Gastroesophageal sphincter (tissue), 3 donors: ENCODE measurements at regions not wholly inside any gene's neighbourhood (a gene's known extent, or its start where the extent isn't known, plus 50 kb on each side); places are given as distances from the start of the nearest gene placed in this dataset.

Experiments used
- EP300 ChIP-seq: sonication (generic); formaldehyde crosslinking; IDR thresholded peaks from one replicate; pipeline ENCODE4 v1.6.1; 2017; ENCODE audit warnings: antibody characterized with exemption, mild to moderate bottlenecking
- POLR2A ChIP-seq, 2 donors: fragments of 450-650 bp; IDR thresholded peaks; one replicate each; pipeline ENCODE4 v1.6.1; 2017; ENCODE audit warnings: antibody characterized with exemption in 2 of 2, mild to moderate bottlenecking in 2 of 2, moderate library complexity in 1 of 2
- TF ChIP-seq, protein P1 (sequence below), 4 experiments: fragments of 200-600 bp in 2 of 4; fragments of 450-650 bp in 2 of 4; sonication (generic) in 1 of 4; IDR thresholded peaks; one replicate each; pipeline ENCODE4 v1.5.1; 2017 to 2019; ENCODE audit warnings: antibody characterized with exemption in 4 of 4, mild to moderate bottlenecking in 2 of 4, moderate library complexity in 2 of 4

DNA sequence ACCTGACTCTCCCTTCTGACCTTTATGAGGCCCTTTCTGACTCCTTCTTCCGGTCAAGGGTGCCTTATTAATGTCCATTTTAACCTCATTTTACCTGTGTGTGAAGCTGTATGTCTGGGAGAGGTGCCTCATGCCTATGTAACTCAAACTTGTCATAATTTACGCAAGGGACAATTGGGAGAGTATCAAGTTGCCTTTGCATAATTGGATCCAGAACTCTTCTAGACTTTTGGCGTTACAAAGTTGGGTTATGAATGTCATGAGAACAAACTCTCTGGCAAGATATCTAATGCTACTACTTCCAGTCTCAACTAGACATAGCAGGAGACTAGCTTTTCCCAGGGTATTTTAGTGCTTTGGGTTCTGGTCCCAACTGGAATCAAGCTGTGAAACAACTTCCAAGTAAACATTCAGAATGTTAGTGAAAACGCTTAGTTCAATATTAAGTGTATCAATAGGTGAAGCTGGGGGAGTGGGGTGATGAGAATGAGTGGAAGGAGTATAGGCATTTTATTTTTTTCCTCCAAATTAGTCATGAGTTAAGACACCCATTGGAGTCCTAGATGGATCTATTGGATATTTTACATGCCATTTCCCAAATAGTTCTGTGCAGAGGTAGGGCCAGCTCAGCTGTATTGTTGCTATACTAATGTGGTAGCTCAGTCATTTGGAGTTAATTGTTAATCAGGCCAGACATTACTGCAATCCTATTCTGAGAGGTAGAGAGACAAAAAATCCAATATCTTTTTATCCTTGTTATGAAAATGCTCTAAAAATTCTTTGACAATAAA is 159.9 kb downstream of the TFAP2B start:
- TF ChIP-seq, protein P1, sequence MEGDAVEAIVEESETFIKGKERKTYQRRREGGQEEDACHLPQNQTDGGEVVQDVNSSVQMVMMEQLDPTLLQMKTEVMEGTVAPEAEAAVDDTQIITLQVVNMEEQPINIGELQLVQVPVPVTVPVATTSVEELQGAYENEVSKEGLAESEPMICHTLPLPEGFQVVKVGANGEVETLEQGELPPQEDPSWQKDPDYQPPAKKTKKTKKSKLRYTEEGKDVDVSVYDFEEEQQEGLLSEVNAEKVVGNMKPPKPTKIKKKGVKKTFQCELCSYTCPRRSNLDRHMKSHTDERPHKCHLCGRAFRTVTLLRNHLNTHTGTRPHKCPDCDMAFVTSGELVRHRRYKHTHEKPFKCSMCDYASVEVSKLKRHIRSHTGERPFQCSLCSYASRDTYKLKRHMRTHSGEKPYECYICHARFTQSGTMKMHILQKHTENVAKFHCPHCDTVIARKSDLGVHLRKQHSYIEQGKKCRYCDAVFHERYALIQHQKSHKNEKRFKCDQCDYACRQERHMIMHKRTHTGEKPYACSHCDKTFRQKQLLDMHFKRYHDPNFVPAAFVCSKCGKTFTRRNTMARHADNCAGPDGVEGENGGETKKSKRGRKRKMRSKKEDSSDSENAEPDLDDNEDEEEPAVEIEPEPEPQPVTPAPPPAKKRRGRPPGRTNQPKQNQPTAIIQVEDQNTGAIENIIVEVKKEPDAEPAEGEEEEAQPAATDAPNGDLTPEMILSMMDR (IDR thresholded peaks at IDR 0.05), result no peak
- no peak for TF ChIP-seq POLR2A (IDR thresholded peaks at IDR 0.05)
- TF ChIP-seq EP300, result no peak
